ENCODE measurements at regions not wholly inside any gene's neighbourhood (a gene's known extent, or its start where the extent isn't known, plus 50 kb on each side); places are given as distances from the start of the nearest gene placed in this dataset.
A peak's percentile ranks its signal among the peaks of the same experiment; 100 is the strongest.

DNA sequence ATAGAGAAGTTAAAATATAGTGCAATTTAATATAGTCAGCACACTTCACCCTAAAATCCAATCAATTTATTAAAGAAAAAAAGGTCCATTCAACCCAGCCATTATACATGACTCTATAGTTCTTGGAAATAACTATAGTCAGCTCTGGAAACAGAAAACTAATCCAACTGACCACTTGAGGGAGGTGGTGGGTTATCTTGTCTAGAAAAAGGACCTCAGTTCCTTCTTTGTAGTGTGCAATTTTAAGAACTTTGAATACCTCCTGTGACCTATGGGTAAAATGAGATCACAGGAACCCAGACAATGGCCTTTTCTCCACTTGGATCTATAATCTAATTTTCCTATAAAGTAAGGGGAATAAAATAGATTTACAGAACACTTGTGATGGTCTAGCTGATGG lies 163.6 kb upstream of the CENPW start:
- no peaks in the 10 kb centered on the region for H3K27me3 ChIP-seq
- H3K9me3 ChIP-seq (ENCODE audit: low read depth): no peaks in the 10 kb centered on the region
- TF ChIP-seq, protein P1, sequence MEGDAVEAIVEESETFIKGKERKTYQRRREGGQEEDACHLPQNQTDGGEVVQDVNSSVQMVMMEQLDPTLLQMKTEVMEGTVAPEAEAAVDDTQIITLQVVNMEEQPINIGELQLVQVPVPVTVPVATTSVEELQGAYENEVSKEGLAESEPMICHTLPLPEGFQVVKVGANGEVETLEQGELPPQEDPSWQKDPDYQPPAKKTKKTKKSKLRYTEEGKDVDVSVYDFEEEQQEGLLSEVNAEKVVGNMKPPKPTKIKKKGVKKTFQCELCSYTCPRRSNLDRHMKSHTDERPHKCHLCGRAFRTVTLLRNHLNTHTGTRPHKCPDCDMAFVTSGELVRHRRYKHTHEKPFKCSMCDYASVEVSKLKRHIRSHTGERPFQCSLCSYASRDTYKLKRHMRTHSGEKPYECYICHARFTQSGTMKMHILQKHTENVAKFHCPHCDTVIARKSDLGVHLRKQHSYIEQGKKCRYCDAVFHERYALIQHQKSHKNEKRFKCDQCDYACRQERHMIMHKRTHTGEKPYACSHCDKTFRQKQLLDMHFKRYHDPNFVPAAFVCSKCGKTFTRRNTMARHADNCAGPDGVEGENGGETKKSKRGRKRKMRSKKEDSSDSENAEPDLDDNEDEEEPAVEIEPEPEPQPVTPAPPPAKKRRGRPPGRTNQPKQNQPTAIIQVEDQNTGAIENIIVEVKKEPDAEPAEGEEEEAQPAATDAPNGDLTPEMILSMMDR (IDR thresholded peaks at IDR 0.05; ENCODE audit: low read depth, low read length): peak; percentile 42
- H3K4me3 ChIP-seq: no peak overlapping the region
- peak; percentile 20 to 50 for DNase-seq (ENCODE audit: low read depth in 1 of 2, low spot score in 1 of 2)
- no peak overlapping the region for H3K27ac ChIP-seq
- peaks cover 10% of the 10 kb centered on the region for H3K4me1 ChIP-seq (ENCODE audit: low read depth)
- no peaks in the 10 kb centered on the region for H3K36me3 ChIP-seq

DNA sequence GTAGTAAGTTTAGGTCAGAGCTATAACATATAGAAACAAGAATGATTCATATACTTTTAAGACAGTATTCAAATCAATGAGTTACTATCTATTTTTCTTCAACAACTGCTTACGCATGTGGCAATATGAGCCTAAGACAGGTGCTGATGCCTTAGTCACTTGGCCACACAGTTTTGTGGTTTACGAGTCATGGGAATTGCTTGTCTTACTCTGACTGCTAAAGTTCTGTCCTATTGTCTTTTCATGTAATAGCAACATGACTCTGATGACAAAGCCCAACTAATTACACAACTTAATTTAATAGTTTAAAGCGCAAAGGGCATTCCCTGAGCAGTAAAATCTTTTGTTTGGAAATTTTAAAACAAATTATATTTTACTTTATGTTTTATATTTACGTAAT lies 159.3 kb upstream of the CENPW start:
- Histone ChIP-seq H3K36me3 (no peaks in the 10 kb centered on the region), H3K27me3 (no peaks in the 10 kb centered on the region), H3K27ac (no peak overlapping the region), H3K4me3 (no peak overlapping the region), H3K9me3 (ENCODE audit: low read depth) (no peaks in the 10 kb centered on the region), H3K4me1 (ENCODE audit: low read depth) (peaks cover 10% of the 10 kb centered on the region)
- TF ChIP-seq, protein P1 (IDR thresholded peaks at IDR 0.05; ENCODE audit: low read depth, low read length): no peak
- peak in 1 of 2 donors; percentile 64 for DNase-seq (ENCODE audit: low read depth in 1 of 2, low spot score in 1 of 2)

DNA sequence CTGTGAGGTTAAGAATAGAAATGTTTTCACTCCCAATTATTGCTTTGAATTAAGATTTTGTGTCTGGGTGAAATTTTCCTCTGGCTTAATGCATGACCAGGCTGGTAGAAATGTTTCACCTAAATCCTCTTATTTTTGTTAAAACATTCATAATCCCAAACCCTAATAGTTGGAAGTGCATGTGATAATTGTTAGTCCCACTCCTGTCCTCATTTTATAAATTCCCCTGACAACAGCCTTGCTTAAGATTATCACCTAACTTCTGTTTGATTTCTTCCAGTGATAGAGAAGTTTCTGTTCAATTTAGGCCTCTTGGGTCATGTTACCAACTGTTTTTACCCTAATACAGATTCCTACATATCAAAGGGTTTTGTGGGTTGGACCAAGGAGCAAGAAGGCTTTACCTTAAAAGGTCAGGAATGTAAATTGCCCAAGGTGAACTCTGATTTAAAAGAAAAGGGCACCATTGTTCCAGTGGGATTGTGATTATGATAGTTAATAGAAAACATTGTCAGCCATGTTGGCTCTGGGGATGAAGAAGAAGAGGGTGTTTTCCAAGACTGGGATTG lies 158.7 kb upstream of the CENPW start:
- Histone ChIP-seq H3K9me3 (ENCODE audit: low read depth) (no peaks in the 10 kb centered on the region), H3K36me3 (no peaks in the 10 kb centered on the region), H3K4me1 (ENCODE audit: low read depth) (peaks cover 10% of the 10 kb centered on the region), H3K4me3 (no peak overlapping the region), H3K27ac (no peak overlapping the region), H3K27me3 (no peaks in the 10 kb centered on the region)
- TF ChIP-seq, protein P1 (IDR thresholded peaks at IDR 0.05; ENCODE audit: low read depth, low read length): no peak
- no peak for DNase-seq (ENCODE audit: low read depth in 1 of 2, low spot score in 1 of 2)

DNA sequence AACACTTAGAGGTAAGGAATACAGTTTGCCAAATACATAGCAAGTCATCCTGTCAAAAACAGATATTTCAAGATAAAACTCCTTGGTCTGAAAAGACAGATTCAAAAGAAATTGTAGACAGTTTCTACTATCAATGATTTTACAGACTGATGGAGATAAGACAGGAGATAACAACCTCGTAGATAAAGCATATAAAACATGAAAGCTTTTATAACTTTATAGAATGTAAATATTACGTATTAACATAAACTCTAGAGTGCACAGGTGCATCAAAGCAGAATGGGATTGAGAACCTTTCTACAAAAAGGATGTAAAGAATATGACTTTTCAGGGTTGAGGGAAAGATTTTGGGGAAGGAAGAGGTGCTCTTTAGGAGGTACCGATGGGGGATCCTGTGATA lies 158.0 kb upstream of the CENPW start:
- H3K4me3 ChIP-seq: no peak overlapping the region

DNA sequence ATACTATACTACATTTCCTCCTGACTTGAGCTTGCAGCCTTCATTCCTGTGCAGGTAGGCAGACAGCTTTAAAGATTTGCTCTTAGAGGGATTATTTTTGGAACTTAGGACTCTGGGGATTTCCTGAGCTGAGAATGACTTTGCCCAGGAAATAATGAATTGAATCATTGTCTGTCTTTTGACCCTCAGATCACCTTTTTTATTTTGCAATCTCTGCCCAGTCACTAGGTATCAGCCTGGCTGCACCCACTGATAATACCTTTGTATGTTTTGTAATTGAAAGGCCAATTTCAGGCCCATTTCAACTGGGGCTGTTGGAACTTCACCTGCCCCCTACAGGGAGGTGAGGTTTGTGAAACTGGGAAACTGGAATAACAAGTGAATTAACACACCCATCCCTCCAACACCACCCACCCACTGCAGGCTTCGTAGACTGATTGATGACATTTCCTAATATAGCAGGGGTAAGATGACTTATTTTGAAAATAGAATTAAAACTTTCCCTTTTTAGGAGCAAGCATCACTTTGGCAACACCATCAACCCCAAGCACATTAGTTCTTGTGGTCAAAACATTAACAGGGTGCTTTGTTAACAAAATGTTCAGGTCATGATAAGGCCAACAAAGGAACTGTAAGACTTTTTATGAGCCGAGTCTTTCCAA lies 157.1 kb upstream of the CENPW start:
- peak in 1 of 2 donors; percentile 7 for DNase-seq (ENCODE audit: low read depth in 1 of 2, low spot score in 1 of 2)
- no peaks in the 10 kb centered on the region for H3K27me3 ChIP-seq
- no peak overlapping the region for H3K4me3 ChIP-seq
- H3K9me3 ChIP-seq (ENCODE audit: low read depth): no peaks in the 10 kb centered on the region
- H3K36me3 ChIP-seq: no peaks in the 10 kb centered on the region
- H3K27ac ChIP-seq: no peak overlapping the region
- peaks cover 10% of the 10 kb centered on the region for H3K4me1 ChIP-seq (ENCODE audit: low read depth)
- TF ChIP-seq, protein P1 (IDR thresholded peaks at IDR 0.05; ENCODE audit: low read depth, low read length): no peak

More for the DNA sequence above, 158.0 kb upstream of the CENPW start:
- H3K4me1 ChIP-seq (ENCODE audit: low read depth): peaks cover 10% of the 10 kb centered on the region
- no peak for DNase-seq (ENCODE audit: low read depth in 1 of 2, low spot score in 1 of 2)
- no peak overlapping the region for H3K27ac ChIP-seq
- no peaks in the 10 kb centered on the region for H3K27me3 ChIP-seq
- H3K9me3 ChIP-seq (ENCODE audit: low read depth): no peaks in the 10 kb centered on the region
- TF ChIP-seq, protein P1 (IDR thresholded peaks at IDR 0.05; ENCODE audit: low read depth, low read length): no peak
- no peaks in the 10 kb centered on the region for H3K36me3 ChIP-seq
